ENCODE measurements at regions not wholly inside any gene's neighbourhood (a gene's known extent, or its start where the extent isn't known, plus 50 kb on each side); places are given as distances from the start of the nearest gene placed in this dataset.

DNA sequence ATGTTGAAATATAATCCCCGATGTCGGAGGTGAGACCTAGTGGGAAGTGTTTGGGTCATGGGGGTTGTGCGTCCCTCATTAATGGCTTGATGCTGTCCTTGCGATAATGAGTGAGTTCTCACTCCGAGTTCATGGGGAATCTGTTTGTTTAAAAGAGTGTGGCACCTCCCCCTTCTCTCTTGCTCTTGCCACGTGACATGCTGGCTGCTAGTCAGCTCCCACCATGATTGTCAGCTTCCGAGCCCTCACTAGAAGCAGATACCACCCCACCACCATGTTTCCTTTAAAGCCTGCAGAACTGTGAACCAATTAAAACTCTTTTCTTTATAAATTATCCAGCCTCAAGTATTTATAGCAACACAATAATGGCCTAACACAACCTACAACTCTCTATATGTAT lies 166.3 kb upstream of the MBNL1 start:
- no peak overlapping the region for H2BK15ac ChIP-seq (ENCODE audit: low read depth, poor library complexity, severe bottlenecking)
- H4K8ac ChIP-seq (ENCODE audit: low read length) = no peak overlapping the region
- no peak overlapping the region for H2BK120ac ChIP-seq (ENCODE audit: low read depth, low read length)
- no peak overlapping the region for H4K91ac ChIP-seq (ENCODE audit: low read length)
- H3K27ac ChIP-seq (ENCODE audit: low read length, poor library complexity, severe bottlenecking) = no peak overlapping the region
- H3K4ac ChIP-seq (ENCODE audit: low read depth in 1 of 2, low read length in 2 of 2) = no peak overlapping the region
- no peak overlapping the region for H3K14ac ChIP-seq (ENCODE audit: low read length in 2 of 2)
- H3K79me1 ChIP-seq (replicated peaks; ENCODE audit: low read length, poor library complexity, severe bottlenecking) = no peaks in the 10 kb centered on the region
- no peak overlapping the region for H2BK12ac ChIP-seq (ENCODE audit: low read length in 2 of 2)
- H3K18ac ChIP-seq (ENCODE audit: low read depth in 1 of 2, low read length in 2 of 2) = no peak overlapping the region
- H2BK5ac ChIP-seq (ENCODE audit: low read depth, low read length, poor library complexity, severe bottlenecking) = no peak overlapping the region
- H3K9me3 ChIP-seq (ENCODE audit: control insufficient read depth, low read length) = no peaks in the 10 kb centered on the region
- H3K4me1 ChIP-seq (ENCODE audit: control insufficient read depth, insufficient read depth, low read depth, low read length) = no peaks in the 10 kb centered on the region
- H3K4me3 ChIP-seq (ENCODE audit: insufficient read depth in 1 of 2, low read depth in 1 of 2, low read length in 2 of 2) = no peak overlapping the region
- H2AK5ac ChIP-seq (ENCODE audit: low read length, severe bottlenecking) = no peak overlapping the region
- H3K9ac ChIP-seq (ENCODE audit: low read length) = no peak overlapping the region
- H3K4me2 ChIP-seq (ENCODE audit: low read length, poor library complexity, severe bottlenecking) = no peak overlapping the region
- DNase-seq = no peak
- no peak overlapping the region for H3K23ac ChIP-seq (ENCODE audit: low read length in 2 of 2)
- no peaks in the 10 kb centered on the region for H3K27me3 ChIP-seq (ENCODE audit: control insufficient read depth in 1 of 2, insufficient read depth in 1 of 2, low read length in 2 of 2)
- 95% methylated on average over 7 of the region's 7 CpGs for WGBS
- no peaks in the 10 kb centered on the region for H3K36me3 ChIP-seq (ENCODE audit: control insufficient read depth in 1 of 2, insufficient read depth in 2 of 2, low read depth in 1 of 2, low read length in 2 of 2)
- H2AFZ ChIP-seq (ENCODE audit: low read depth, low read length) = peak overlapping the region; percentile 58

DNA sequence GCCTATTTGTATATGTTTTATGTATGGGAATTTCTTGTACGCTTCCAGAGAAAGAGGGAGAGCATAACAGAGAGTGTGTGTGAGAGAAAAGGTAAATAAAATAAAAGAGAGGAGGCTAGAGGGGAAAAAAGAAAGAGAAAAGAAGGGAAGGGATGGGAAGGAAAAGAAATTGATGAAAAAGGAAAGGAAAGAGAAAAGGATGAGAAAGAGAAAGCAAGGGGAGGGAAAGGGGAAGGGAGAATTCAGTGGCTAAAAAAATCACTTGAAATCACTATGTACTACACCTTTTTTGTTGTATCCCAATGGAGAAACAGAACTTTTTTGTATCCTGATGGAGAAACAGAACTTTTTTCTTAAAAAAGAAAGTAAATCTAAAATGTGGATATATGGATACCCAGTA lies 165.5 kb upstream of the MBNL1 start:
- no peak overlapping the region for H3K4ac ChIP-seq (ENCODE audit: low read depth in 1 of 2, low read length in 2 of 2)
- no peaks in the 10 kb centered on the region for H3K27me3 ChIP-seq (ENCODE audit: control insufficient read depth in 1 of 2, insufficient read depth in 1 of 2, low read length in 2 of 2)
- no peak overlapping the region for H4K8ac ChIP-seq (ENCODE audit: low read length)
- H3K9ac ChIP-seq (ENCODE audit: low read length) = no peak overlapping the region
- no peak for DNase-seq
- H3K18ac ChIP-seq (ENCODE audit: low read depth in 1 of 2, low read length in 2 of 2) = no peak overlapping the region
- no peak overlapping the region for H2AK5ac ChIP-seq (ENCODE audit: low read length, severe bottlenecking)
- H4K91ac ChIP-seq (ENCODE audit: low read length) = no peak overlapping the region
- no peak overlapping the region for H2AFZ ChIP-seq (ENCODE audit: low read depth, low read length)
- H2BK12ac ChIP-seq (ENCODE audit: low read length in 2 of 2) = no peak overlapping the region
- H3K79me1 ChIP-seq (replicated peaks; ENCODE audit: low read length, poor library complexity, severe bottlenecking) = no peaks in the 10 kb centered on the region
- H3K27ac ChIP-seq (ENCODE audit: low read length, poor library complexity, severe bottlenecking) = no peak overlapping the region
- no peak overlapping the region for H2BK120ac ChIP-seq (ENCODE audit: low read depth, low read length)
- no peak overlapping the region for H3K14ac ChIP-seq (ENCODE audit: low read length in 2 of 2)
- no peak overlapping the region for H2BK5ac ChIP-seq (ENCODE audit: low read depth, low read length, poor library complexity, severe bottlenecking)
- H3K9me3 ChIP-seq (ENCODE audit: control insufficient read depth, low read length) = no peaks in the 10 kb centered on the region
- no peak overlapping the region for H3K4me2 ChIP-seq (ENCODE audit: low read length, poor library complexity, severe bottlenecking)
- no peak overlapping the region for H2BK15ac ChIP-seq (ENCODE audit: low read depth, poor library complexity, severe bottlenecking)
- 95% methylated on average over 1 of the region's 1 CpG for WGBS
- no peaks in the 10 kb centered on the region for H3K4me1 ChIP-seq (ENCODE audit: control insufficient read depth, insufficient read depth, low read depth, low read length)
- no peaks in the 10 kb centered on the region for H3K36me3 ChIP-seq (ENCODE audit: control insufficient read depth in 1 of 2, insufficient read depth in 2 of 2, low read depth in 1 of 2, low read length in 2 of 2)
- H3K23ac ChIP-seq (ENCODE audit: low read length in 2 of 2) = no peak overlapping the region
- H3K4me3 ChIP-seq (ENCODE audit: insufficient read depth in 1 of 2, low read depth in 1 of 2, low read length in 2 of 2) = no peak overlapping the region

GRCh38 chr3:152104847-152105415 lies 163.8 kb upstream of the MBNL1 start:
- no peak overlapping the region for H3K9ac ChIP-seq (ENCODE audit: low read length)
- no peak for DNase-seq
- no peak overlapping the region for H3K18ac ChIP-seq (ENCODE audit: low read depth in 1 of 2, low read length in 2 of 2)
- H3K79me1 ChIP-seq (replicated peaks; ENCODE audit: low read length, poor library complexity, severe bottlenecking) = no peaks in the 10 kb centered on the region
- no peak overlapping the region for H2AFZ ChIP-seq (ENCODE audit: low read depth, low read length)
- no peaks in the 10 kb centered on the region for H3K4me1 ChIP-seq (ENCODE audit: control insufficient read depth, insufficient read depth, low read depth, low read length)
- 95% methylated on average over 2 of the region's 3 CpGs for WGBS
- no peaks in the 10 kb centered on the region for H3K36me3 ChIP-seq (ENCODE audit: control insufficient read depth in 1 of 2, insufficient read depth in 2 of 2, low read depth in 1 of 2, low read length in 2 of 2)
- H3K9me3 ChIP-seq (ENCODE audit: control insufficient read depth, low read length) = no peaks in the 10 kb centered on the region
- H3K4ac ChIP-seq (ENCODE audit: low read depth in 1 of 2, low read length in 2 of 2) = no peak overlapping the region
- H2BK12ac ChIP-seq (ENCODE audit: low read length in 2 of 2) = no peak overlapping the region
- no peak overlapping the region for H2AK5ac ChIP-seq (ENCODE audit: low read length, severe bottlenecking)
- no peak overlapping the region for H3K14ac ChIP-seq (ENCODE audit: low read length in 2 of 2)
- no peak overlapping the region for H2BK5ac ChIP-seq (ENCODE audit: low read depth, low read length, poor library complexity, severe bottlenecking)
- H2BK15ac ChIP-seq (ENCODE audit: low read depth, poor library complexity, severe bottlenecking) = no peak overlapping the region
- no peak overlapping the region for H3K23ac ChIP-seq (ENCODE audit: low read length in 2 of 2)
- H3K4me3 ChIP-seq (ENCODE audit: insufficient read depth in 1 of 2, low read depth in 1 of 2, low read length in 2 of 2) = no peak overlapping the region
- no peak overlapping the region for H3K27ac ChIP-seq (ENCODE audit: low read length, poor library complexity, severe bottlenecking)
- no peaks in the 10 kb centered on the region for H3K27me3 ChIP-seq (ENCODE audit: control insufficient read depth in 1 of 2, insufficient read depth in 1 of 2, low read length in 2 of 2)
- H4K8ac ChIP-seq (ENCODE audit: low read length) = no peak overlapping the region
- no peak overlapping the region for H4K91ac ChIP-seq (ENCODE audit: low read length)
- H3K4me2 ChIP-seq (ENCODE audit: low read length, poor library complexity, severe bottlenecking) = no peak overlapping the region
- H2BK120ac ChIP-seq (ENCODE audit: low read depth, low read length) = no peak overlapping the region

DNA sequence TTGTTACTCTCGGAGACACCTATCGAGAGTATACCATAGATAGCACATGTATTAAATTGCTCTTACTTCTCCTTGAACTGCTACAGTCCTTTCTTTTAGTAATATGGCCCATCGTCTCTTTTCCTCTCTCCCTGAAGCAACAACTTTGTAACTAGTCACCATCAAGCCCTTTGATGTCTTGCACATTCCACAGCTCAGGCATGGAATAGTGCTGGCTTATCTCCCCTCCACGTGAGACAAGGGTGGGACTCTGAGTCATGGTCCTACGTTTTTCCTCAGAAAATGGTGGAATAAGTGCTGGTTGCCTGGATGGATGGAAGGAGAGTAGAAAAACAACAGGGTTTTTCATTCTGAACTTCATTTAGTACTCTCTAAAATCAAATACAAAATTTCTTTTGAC lies 163.3 kb upstream of the MBNL1 start:
- no peak overlapping the region for H2BK120ac ChIP-seq (ENCODE audit: low read depth, low read length)
- no peak overlapping the region for H3K18ac ChIP-seq (ENCODE audit: low read depth in 1 of 2, low read length in 2 of 2)
- no peak overlapping the region for H2BK15ac ChIP-seq (ENCODE audit: low read depth, poor library complexity, severe bottlenecking)
- H3K23ac ChIP-seq (ENCODE audit: low read length in 2 of 2) = no peak overlapping the region
- no peaks in the 10 kb centered on the region for H3K36me3 ChIP-seq (ENCODE audit: control insufficient read depth in 1 of 2, insufficient read depth in 2 of 2, low read depth in 1 of 2, low read length in 2 of 2)
- no peak overlapping the region for H2AK5ac ChIP-seq (ENCODE audit: low read length, severe bottlenecking)
- no peaks in the 10 kb centered on the region for H3K4me1 ChIP-seq (ENCODE audit: control insufficient read depth, insufficient read depth, low read depth, low read length)
- H3K9ac ChIP-seq (ENCODE audit: low read length) = no peak overlapping the region
- no peak overlapping the region for H2AFZ ChIP-seq (ENCODE audit: low read depth, low read length)
- DNase-seq = no peak
- H4K91ac ChIP-seq (ENCODE audit: low read length) = no peak overlapping the region
- H3K4me2 ChIP-seq (ENCODE audit: low read length, poor library complexity, severe bottlenecking) = no peak overlapping the region
- no peak overlapping the region for H2BK12ac ChIP-seq (ENCODE audit: low read length in 2 of 2)
- 72% methylated on average over 4 of the region's 5 CpGs for WGBS
- H2BK5ac ChIP-seq (ENCODE audit: low read depth, low read length, poor library complexity, severe bottlenecking) = no peak overlapping the region
- no peak overlapping the region for H3K4me3 ChIP-seq (ENCODE audit: insufficient read depth in 1 of 2, low read depth in 1 of 2, low read length in 2 of 2)
- no peak overlapping the region for H3K4ac ChIP-seq (ENCODE audit: low read depth in 1 of 2, low read length in 2 of 2)
- H3K27ac ChIP-seq (ENCODE audit: low read length, poor library complexity, severe bottlenecking) = no peak overlapping the region
- H3K27me3 ChIP-seq (ENCODE audit: control insufficient read depth in 1 of 2, insufficient read depth in 1 of 2, low read length in 2 of 2) = no peaks in the 10 kb centered on the region
- no peaks in the 10 kb centered on the region for H3K9me3 ChIP-seq (ENCODE audit: control insufficient read depth, low read length)
- no peaks in the 10 kb centered on the region for H3K79me1 ChIP-seq (replicated peaks; ENCODE audit: low read length, poor library complexity, severe bottlenecking)
- H4K8ac ChIP-seq (ENCODE audit: low read length) = no peak overlapping the region
- H3K14ac ChIP-seq (ENCODE audit: low read length in 2 of 2) = no peak overlapping the region
